Thyroid gland (tissue), 4 donors: ENCODE measurements at regions not wholly inside any gene's neighbourhood (a gene's known extent, or its start where the extent isn't known, plus 50 kb on each side); places are given as distances from the start of the nearest gene placed in this dataset.

Experiments
- DNase-seq, 2 donors: peaks; one replicate each; pipeline ENCODE4 v3.0.0-alpha.2; 2019
- H3K27ac ChIP-seq, 3 donors: fragments of 200-600 bp; sonication (generic); 1 replicate in 2 of 3; 2 replicates in 1 of 3; pipeline ENCODE4 v1.5.1; 2016 to 2019; ENCODE audit warnings: mild to moderate bottlenecking in 1 of 3, moderate library complexity in 1 of 3
- H3K27me3 ChIP-seq: fragments of 200-600 bp; sonication (generic); one replicate; pipeline ENCODE4 v1.5.1; 2019
- H3K36me3 ChIP-seq, 2 donors: fragments of 200-600 bp; sonication (generic); one replicate each; pipeline ENCODE4 v1.5.1; 2016 to 2019
- H3K4me1 ChIP-seq, 2 donors: fragments of 200-600 bp; sonication (generic); one replicate each; pipeline ENCODE4 v1.5.1; 2017 to 2019
- H3K4me3 ChIP-seq, 3 donors: fragments of 200-600 bp; sonication (generic); replicated peaks in 1 of 3; 1 replicate in 2 of 3; 2 replicates in 1 of 3; pipeline ENCODE4 v1.5.1; 2016; ENCODE audit warnings: mild to moderate bottlenecking in 1 of 3
- H3K9me3 ChIP-seq: fragments of 200-600 bp; sonication (generic); one replicate; pipeline ENCODE4 v1.5.1; 2017
- CTCF ChIP-seq, 6 experiments: fragments of 200-600 bp in 3 of 6; fragments of 450-650 bp in 3 of 6; sonication (generic) in 3 of 6; IDR thresholded peaks; one replicate each; pipeline ENCODE4 v1.5.1; 2016 to 2019; ENCODE audit warnings: antibody characterized with exemption in 6 of 6, mild to moderate bottlenecking in 2 of 6, inconsistent platforms in 1 of 6, moderate library complexity in 1 of 6
- POLR2A ChIP-seq, 2 donors: fragments of 450-650 bp; IDR thresholded peaks; one replicate each; pipeline ENCODE4 v1.6.1; 2017; ENCODE audit warnings: antibody characterized with exemption in 2 of 2, mild to moderate bottlenecking in 2 of 2, moderate library complexity in 1 of 2
- WGBS, 2 donors: methylation state at CpG; one replicate each; pipeline ENCODE4 v1.1.5; 2017; 5-methylcytosine and 5-hydroxymethylcytosine counted together
- intact Hi-C: fragments of 100-400 bp; cut with DNase I; formaldehyde crosslinking; loops from one replicate; pipeline ENCODE4 v1.15.1; 2023

- Histone ChIP-seq H3K4me3 (no peak overlapping the region), H3K4me1 (no peaks in the 10 kb centered on the region), H3K27ac (no peak overlapping the region), H3K27me3 (no peaks in the 10 kb centered on the region), H3K36me3 (no peaks in the 10 kb centered on the region), H3K9me3 (no peaks in the 10 kb centered on the region)
- no peak for DNase-seq
- 85% methylated on average over 2 of the region's 2 CpGs for WGBS, 2 donors
- TF ChIP-seq CTCF (IDR thresholded peaks at IDR 0.05), result no peak
- TF ChIP-seq POLR2A (IDR thresholded peaks at IDR 0.05), result no peak
- intact Hi-C loops, result no loop called here
Measured at GRCh38 chr10:117944676-117945447, 101.9 kb downstream of the RAB11FIP2 start.

GRCh38 chr10:117945651-117946050 lies 101.1 kb downstream of the RAB11FIP2 start:
- Histone ChIP-seq H3K27me3 (no peaks in the 10 kb centered on the region), H3K36me3 (no peaks in the 10 kb centered on the region), H3K27ac (no peak overlapping the region), H3K9me3 (no peaks in the 10 kb centered on the region), H3K4me3 (no peak overlapping the region), H3K4me1 (no peaks in the 10 kb centered on the region)
- DNase-seq, result no peak
- intact Hi-C loops, result no loop called here
- no peak for TF ChIP-seq POLR2A (IDR thresholded peaks at IDR 0.05)
- TF ChIP-seq CTCF (IDR thresholded peaks at IDR 0.05), result no peak
- 90 to 93% methylated on average over 5 of the region's 5 CpGs for WGBS, 2 donors

GRCh38 chr10:117946525-117947070 lies 100.1 kb downstream of the RAB11FIP2 start:
- TF ChIP-seq CTCF (IDR thresholded peaks at IDR 0.05), result no peak
- TF ChIP-seq POLR2A (IDR thresholded peaks at IDR 0.05), result no peak
- no peaks in the 10 kb centered on the region for H3K4me1 ChIP-seq
- WGBS, 2 donors, result 89% methylated on average over 8 of the region's 8 CpGs
- H3K27ac ChIP-seq, result no peak overlapping the region
- H3K36me3 ChIP-seq, result no peaks in the 10 kb centered on the region
- intact Hi-C loops, result no loop called here
- no peak for DNase-seq
- H3K9me3 ChIP-seq, result no peaks in the 10 kb centered on the region
- H3K27me3 ChIP-seq, result no peaks in the 10 kb centered on the region
- no peak overlapping the region for H3K4me3 ChIP-seq

- TF ChIP-seq CTCF (IDR thresholded peaks at IDR 0.05) (no peak), POLR2A (IDR thresholded peaks at IDR 0.05) (no peak)
- 79 to 87% methylated on average over 3 of the region's 3 CpGs for WGBS, 2 donors
- Histone ChIP-seq H3K27me3 (no peaks in the 10 kb centered on the region), H3K4me1 (no peaks in the 10 kb centered on the region), H3K27ac (no peak overlapping the region), H3K9me3 (no peaks in the 10 kb centered on the region), H3K4me3 (no peak overlapping the region), H3K36me3 (no peaks in the 10 kb centered on the region)
- intact Hi-C loops, result no loop called here
- no peak for DNase-seq
Measured at GRCh38 chr10:117948493-117948892, 98.2 kb downstream of the RAB11FIP2 start.

GRCh38 chr10:117950408-117950807 lies 96.3 kb downstream of the RAB11FIP2 start:
- Histone ChIP-seq H3K36me3 (no peaks in the 10 kb centered on the region), H3K4me3 (no peak overlapping the region), H3K27me3 (no peaks in the 10 kb centered on the region), H3K9me3 (no peaks in the 10 kb centered on the region), H3K4me1 (no peaks in the 10 kb centered on the region), H3K27ac (no peak overlapping the region)
- DNase-seq, result no peak
- intact Hi-C loops, result no loop called here
- 57 to 59% methylated on average over 3 of the region's 3 CpGs for WGBS, 2 donors
- TF ChIP-seq POLR2A (IDR thresholded peaks at IDR 0.05) (no peak), CTCF (IDR thresholded peaks at IDR 0.05) (no peak)
